ENCODE measurements at regions not wholly inside any gene's neighbourhood (a gene's known extent, or its start where the extent isn't known, plus 50 kb on each side); places are given as distances from the start of the nearest gene placed in this dataset.

DNA sequence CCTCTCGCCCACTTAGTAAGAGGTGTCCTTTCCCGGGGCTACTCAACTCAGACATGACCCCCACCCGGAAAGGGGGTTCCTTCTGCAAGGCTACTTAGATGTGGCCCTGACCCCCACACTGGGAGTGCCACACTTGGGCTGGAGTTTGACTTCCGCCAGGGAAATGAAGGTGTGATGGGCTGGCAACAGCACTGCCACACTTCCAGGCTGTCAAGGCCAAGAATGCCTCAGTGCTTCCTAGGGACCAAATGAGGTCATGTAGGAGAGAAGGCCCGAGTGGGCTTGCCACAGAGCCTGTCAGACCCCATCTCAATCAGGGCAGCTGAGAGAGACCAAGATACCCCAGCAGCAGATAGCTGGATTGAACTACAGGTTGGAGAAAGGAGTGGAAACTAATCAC is 55.5 kb downstream of the DRD1 start:
- DNase-seq (ENCODE audit: low spot score): no peak

DNA sequence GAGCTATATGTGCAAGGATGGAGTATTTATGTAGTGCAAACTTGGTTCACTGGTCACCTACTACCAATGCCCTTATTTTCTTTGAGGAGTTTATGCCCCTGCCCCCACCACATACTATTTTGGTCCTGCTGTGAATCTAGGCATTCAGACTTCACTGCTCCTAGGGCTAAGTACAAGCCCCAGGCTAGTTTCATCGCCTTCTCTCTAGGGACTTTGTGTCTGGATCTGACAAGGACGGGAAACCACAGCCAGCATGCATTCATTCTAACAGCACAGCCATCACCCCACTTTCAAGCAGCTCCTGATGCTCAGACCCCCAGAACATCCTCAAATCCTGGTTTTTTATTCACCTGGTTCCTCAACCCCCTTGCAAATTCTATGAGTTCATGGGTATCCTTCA is 56.8 kb downstream of the DRD1 start:
- no peak for DNase-seq (ENCODE audit: low spot score)

DNA sequence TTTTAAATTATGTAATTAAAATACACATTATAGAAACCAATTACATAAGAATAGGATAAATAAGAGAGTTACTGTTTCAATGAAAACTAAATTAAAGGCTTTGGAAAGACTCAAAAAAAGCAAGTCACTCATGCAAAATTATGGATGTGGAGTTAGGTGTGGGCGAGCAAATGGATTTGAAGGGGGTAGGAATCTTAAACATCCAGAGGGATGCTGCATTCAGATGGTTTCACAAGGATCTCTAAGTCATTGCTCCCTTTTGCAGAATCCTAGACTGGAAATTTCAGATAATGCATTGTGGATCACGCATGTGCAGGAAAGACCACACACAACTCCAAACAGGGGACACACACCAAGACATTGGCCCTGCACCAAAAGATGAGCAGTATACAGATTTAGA is 57.5 kb downstream of the DRD1 start:
- DNase-seq (ENCODE audit: low spot score): no peak

DNA sequence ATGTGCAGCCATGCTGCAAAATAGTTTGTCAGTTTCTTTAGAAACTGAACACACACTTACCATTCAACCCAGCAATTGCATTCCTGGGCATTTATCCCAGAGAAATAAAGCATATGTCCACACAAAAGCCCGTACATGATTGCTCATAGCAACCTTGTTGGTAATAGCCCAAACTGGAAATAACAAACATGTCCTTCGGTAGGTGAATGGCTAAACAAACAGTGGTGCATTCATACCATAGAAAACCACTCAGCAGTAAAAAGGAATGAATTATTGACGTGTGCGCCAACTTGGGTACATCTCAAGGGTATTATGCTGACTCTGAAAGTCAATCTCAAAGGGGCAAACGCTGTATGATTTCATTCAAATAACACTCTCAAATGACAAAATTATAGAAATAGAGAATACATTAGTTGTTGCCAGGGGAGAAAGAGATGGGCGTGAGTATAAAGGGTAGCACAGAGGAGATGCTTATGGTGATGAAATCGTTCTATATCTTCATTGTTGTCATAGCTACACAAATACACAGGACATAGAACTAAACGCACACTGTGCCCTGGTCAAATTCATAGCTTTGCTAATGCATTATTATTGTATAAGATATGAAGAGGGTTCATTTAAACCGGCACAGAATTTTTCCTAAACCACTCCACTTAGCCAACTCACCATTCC is 58.2 kb downstream of the DRD1 start:
- DNase-seq (ENCODE audit: low spot score): no peak

DNA sequence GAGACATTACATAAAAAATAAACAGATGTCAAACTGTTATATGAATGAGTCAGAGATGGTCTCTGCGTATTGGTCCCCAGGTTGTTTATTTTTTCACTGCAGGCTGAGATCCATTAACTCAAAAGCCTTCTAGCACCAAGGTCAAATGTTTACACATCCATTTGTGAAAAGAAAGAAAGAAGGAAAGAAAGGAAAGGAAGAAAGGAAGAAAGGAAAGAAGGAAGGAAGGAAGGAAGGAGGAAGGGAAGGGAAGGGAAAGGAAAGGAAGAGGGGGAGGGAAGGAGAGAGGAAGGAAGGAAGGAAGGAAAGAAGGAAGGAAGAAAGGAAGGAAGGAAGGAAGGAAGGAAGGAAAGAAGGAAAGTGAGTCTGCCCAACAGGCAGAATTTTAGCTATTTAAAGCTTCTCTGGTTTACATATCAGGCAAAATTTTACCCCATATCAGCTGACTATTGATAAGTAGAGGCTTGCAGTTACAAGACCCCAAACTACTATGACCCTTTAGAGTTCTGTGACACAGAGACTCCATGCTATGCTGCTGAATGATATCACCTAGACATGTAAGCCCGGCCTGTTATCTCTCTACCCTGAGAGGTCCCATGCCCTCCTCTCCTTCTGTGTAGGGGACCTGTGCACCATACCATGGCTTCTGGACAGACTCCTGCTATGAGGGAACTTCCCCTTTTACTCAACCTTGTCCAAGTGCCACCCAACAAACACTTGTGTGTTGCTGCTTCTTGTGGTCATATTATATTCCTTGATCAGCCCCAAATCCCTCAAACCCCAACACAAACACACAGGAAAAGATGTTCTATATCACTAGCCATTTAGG is 59.0 kb downstream of the DRD1 start:
- DNase-seq (ENCODE audit: low spot score): no peak

DNA sequence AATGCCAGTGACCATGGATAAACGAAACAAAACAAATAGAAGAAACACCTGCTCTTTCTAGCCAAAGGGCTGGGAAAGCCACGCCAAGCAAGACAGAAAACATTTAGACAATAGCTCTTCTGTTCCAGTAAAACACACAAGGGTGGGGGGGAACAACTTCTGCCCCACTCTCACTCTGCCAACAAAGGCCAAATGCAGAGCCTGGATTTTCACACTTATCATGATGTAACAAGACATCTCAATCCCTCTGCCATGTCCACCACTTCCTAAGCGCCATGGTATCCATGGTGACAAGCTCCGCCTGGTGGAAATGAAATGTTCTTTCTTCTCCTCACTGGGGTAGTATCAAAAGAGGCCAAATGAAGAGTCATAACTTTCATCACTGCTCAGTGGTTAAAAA is 60.6 kb downstream of the DRD1 start:
- no peak for DNase-seq (ENCODE audit: low spot score)

DNA sequence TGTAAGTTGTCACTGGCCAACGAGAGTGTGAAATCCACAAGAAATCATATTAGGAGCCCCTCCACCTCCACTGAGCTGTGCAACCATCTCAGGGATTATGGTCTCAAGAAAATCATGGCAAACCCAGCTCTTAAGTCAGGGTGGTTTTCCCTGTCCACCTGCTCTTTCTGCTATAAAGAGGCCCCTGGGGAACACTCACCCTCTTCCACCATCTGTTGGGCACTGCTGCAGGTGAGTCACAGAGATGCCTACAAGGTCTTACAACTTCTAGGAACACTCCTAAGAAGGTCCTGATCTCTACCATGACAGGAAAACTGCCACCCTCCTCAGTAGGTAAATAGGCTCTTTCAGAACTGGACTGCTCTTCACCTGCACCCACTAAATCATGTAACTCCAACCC is 61.8 kb downstream of the DRD1 start:
- DNase-seq (ENCODE audit: low spot score): no peak

DNA sequence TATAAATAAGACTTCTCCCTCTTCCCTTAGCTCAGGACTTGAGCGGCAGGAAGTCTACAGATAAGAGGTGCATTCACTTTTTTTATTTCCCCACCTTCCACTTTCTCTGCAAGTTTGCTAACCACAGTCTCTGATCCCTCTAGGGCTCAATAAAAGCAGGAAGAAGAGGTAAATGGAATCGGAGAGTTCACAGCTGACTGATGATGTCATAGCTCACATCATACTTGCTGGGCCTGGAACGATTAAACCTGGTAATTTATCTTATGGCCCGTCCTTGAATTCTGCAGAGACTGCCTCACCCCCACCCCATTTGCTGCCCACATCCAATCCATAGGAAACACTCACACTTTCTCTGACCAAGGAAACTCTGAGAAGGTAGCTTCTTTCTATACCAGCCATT is 62.9 kb downstream of the DRD1 start:
- DNase-seq (ENCODE audit: low spot score): no peak

DNA sequence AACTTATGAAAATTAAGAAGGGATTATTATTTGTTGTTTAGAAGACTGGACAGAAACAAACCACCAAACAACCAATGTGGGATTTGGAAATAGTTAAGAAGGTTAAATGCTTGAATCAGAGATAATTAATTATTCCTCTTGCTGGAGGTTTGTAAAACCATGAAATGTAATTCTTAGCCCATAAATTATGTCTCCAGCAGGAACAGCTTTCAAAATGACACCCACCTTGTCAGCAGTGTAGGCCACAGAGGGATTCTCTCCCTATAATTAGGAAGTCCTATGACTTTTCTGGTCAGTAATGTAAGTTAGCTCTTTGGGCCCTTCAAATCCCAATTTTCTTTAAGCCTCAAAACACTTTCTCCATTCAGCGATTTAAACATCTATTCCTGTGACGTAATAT is 63.3 kb downstream of the DRD1 start:
- DNase-seq (ENCODE audit: low spot score): no peak

DNA sequence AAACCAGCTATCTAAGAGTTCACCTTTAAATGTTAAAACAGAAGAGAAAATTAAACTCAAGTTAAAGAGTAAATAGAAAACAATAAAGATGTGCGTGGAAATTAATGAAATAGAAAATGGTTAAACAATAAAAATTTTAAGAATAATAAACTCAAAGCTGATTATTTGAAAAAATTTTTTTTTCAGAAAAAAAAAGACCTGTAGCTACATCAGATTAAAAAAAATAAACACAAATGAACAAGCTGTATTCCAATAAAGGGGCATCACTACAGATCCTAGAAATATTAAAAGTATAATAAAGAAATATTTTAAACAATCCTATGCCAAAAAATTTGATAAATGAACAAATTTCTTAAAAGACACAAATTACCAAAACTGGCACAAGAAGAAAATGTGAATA is 64.1 kb downstream of the DRD1 start:
- no peak for DNase-seq (ENCODE audit: low spot score)

DNA sequence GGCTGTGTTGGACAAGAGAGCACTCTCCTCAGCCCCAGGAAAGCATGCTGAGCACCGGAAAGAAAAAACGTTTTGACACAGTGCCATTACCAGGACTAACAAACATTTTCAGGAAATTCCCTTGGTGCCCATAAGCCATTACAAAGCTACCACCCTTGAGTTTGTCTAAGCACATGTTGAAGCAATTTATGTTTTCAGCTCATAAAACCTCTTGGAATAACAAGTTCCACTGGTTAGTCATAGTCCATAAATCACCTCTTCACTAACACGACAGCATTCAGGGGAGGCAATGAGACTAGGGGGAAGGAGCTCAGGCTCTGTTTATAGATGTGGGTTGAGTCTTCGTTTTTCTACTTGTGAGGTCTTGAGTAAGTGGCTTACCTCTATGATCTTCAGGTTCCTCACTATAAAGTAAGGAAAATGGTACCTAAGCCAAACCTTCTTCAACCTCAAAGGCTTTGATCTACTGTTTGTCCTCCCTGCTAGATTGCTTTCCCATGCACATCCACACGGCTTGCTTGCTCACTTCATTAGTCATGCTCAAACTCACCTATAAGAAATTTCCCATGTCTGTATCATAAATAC is 65.4 kb downstream of the DRD1 start:
- no peak for DNase-seq (ENCODE audit: low spot score)

DNA sequence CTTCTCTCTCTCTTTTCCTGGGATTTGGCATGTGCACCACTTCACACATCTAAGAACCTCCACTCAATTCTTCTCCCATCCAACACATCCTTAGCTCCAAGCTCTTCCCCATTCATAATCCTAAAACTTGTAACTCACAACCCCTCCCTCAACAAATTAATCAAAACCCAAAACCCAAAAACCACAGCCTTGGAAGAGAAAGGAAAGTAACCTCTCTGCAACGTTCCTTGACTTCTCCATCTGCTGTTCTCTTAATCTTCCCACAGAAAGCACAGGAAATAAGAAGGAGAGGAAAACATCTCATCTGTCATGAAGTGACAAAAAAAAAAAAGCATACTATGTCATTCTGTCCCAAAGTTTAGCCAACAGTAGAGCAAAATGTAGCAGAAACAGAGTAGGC is 66.2 kb downstream of the DRD1 start:
- no peak for DNase-seq (ENCODE audit: low spot score)

DNA sequence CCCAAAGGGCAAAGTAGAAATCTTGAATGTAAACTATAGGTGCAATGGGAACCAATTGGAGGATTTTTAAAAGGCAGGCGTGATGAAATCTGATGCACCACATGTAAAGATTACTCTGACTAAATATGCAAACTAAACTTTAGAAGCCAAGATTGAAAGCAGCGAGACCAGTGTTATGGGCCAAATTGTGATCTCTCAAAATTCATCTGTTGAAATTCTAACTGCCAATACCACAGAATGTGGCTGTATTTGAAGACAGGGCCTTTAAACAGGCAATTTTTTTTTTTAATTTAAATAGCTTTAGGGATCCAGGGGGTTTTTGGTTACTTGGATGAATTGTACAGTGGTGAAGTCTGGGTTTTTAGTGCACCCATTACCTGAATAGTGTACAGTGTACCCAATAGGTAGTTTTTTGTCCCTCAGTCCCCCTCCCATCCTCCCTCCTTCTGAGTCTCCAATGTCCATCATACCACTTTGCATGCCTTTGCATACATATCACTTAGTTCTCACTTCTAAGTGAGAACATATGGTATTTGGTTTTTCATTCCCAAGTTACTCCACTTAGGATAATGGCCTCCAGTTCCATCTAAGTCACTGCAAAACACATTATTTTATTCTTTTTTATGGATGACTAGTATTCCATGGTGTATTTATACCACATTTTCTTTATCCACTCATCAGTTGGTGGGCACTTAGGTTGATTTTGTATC is 69.7 kb downstream of the DRD1 start:
- DNase-seq (ENCODE audit: low spot score): no peak

DNA sequence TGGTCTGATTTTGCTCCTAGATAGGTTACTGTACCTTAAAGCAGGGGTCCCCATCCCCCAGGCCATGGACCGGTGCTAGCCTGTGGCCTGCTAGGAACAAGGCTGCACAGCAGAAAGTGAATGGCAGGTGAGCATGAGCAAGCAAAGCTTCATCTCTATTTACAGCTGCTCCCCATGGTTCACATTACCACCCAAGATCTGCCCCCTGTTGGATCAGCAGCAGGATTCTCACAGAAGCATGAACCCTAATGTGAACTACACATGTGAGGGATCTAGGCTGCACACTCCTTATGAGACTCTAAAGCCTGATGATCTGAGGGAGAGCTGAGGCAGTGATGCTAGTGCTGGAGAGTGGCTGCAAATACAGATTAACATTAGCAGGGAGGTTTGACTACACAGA is 78.1 kb downstream of the DRD1 start:
- no peak for DNase-seq (ENCODE audit: low spot score)

DNA sequence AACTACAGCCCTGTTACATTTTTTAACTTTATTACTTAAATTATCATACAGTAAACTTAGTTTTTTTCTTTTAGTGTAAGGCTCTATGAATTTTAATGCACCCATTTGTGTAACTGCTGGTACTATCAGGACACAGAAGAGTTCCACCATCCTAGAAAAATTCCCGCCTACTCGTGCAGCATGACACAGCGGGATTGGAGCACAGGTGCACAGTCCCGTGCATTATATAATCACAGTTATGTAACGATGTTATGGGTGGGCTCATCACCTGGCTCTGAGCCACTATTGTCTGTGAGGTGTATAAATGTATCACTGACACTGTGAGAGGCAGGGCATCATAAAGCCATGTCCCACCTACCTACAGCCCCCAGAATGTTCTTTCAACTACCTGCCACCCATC is 80.7 kb downstream of the DRD1 start:
- DNase-seq (ENCODE audit: low spot score): no peak

DNA sequence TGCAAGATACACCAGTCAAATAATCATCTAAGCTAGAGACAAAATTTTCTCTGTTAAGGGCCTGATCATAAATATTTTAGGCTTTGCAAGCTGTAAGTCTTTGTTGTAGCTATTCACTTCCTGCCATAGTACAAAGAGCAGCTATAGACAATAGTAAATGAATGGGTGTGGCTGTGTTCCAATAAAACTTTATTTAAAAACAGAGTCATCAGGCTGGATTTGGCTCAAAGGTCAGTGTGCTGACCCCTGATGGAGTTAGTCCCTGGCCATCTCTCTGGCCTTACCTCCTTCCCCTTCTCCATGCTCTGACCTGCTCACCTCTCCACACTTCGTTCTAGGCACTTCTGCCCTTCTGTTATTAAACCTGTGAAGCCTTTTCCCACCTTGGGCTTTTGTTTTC is 86.0 kb downstream of the DRD1 start:
- DNase-seq (ENCODE audit: low spot score): no peak

DNA sequence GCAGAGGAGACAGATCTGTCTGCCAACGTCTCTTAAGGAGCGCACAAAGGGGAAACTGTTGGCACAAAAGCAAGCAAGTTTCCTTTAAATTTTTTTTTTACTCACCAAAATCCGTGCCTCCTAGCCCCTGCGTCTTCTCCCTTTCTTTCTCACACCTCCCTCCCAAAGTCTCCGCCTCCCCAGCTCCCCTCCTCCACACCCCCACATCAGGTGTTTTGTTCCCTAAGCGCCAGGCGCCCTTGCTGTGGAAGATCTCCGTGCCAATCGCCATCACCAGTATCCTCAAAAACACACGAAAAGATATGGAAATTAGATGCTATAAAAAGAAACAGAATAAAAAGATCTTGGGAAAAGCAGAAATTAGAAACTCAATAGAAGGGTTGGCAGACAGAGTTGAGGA is 87.6 kb downstream of the DRD1 start:
- no peak for DNase-seq (ENCODE audit: low spot score)

DNA sequence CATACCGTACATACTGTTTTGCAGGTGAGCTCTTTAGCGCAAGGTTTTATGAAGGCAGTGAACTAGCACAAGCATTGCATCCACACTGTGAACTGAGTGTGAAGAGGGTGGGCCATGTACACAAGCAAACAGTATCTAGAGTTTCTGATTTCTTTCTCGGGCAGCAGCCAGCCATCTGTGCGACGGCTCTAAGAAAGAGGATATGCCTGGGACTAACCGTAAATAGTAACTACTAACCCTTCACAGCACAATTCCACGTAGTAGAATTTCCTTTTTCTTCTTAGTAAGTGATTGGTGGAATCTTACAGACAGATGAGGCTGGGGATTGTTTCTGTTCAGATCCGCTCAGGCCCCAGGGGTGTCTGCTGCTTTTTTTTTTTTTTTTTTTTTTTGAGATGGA is 89.0 kb downstream of the DRD1 start:
- no peak for DNase-seq (ENCODE audit: low spot score)

DNA sequence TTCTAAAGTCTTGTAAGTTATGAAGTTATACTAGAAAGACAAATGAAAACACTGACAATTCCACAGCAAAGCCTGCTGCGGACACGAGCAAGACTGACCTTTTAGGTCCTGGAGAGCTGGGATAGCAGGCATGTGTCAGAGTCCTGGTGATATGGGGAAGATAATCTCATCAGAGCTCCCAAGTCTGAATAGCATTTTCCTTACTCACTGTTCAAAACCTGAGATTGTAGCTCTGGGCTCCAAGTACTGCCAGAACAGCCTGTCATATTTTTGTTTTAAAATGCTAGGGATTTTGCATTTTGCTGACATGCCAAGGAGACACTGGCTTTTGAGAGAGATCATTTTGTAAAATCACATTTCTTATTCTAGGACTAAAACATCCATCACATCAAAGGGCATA is 90.1 kb downstream of the DRD1 start:
- no peak for DNase-seq (ENCODE audit: low spot score)

DNA sequence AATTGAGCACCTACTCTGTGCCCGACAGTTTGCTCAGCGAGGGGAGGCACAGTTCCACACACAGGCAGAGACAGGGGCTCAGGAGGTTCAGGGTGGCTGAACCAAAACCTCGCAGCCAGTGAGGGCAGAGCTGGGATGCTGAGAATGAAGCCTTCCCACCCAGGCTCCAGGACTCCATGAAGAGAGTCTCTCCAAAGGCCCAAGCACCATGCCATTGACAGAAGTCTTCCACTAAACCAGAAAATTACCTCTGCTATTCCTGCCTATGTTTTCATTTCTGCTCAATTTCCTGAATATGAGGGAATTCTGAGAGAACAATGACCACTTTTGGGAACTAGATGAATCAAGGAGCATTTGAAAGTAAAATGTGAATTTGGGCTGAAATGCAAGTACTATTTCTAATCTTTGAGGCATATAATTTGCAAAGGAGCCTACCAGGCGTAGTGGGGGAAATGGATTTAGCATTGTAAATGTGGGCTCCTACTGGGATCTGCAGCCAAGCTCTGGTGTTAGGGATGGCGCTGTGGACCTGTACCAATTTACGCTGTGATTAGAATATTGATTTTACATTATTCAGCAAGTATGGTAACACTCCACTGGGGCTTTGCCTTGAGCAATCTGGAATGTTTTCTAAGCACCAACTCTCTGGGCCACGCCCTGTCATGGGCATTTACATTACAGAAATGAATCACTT is 91.9 kb downstream of the DRD1 start:
- DNase-seq (ENCODE audit: low spot score): no peak

DNA sequence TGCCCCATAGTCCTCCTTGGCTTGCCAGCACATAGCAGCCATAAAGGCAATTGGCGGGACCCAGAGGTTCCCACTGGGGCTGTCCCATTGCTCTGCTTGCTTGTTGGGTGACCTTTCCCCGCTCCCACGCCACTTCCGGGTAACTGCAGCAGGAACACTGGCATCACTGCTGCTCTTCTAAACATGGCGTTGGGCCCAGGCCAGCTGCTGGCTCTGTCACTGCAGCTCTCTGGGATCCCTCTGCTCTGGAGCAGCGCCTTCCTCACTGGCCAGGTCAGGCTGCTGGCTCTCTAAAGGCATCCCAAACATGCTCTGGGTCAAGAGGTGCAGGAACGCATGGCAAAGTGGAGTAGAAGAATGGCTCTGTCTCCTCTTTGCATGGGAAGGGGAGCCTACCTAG is 92.9 kb downstream of the DRD1 start:
- no peak for DNase-seq (ENCODE audit: low spot score)

DNA sequence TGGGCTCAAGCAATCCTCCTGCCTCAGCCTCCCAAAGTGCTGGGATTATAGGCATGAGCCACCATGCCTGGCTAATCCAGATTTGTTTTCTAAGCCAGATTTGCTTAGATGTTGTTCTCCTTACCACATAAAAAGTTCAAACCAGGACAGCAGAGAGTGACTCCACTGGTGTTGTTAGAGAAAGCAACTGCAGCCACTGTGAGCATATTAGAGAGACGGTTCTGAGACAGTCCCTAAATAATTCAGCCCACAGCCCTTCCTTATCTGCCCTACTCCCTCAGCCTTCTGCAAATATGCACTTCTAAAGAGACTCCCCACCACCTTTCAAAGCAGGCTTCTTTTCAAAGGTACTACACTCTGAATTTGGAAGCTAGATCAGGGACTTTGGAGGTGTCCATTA is 96.1 kb downstream of the DRD1 start:
- DNase-seq (ENCODE audit: low spot score): no peak

Measured in GM03348 (cell line).